HG03025 (cell line): ENCODE measurements at regions not wholly inside any gene's neighbourhood (a gene's known extent, or its start where the extent isn't known, plus 50 kb on each side); places are given as distances from the start of the nearest gene placed in this dataset.

Experiments
- ATAC-seq: cut with Tn5 transposase; IDR thresholded peaks from one replicate; pipeline ENCODE4 v1.9.1; 2021; ENCODE audit warnings: mild to moderate bottlenecking, moderate library complexity; ENCODE audit not compliant: unreplicated experiment, low FRiP score

- no peak for ATAC-seq
Observed at GRCh38 chr2:107282135-107282534, 396.2 kb upstream of the ST6GAL2 start.

- no peak for ATAC-seq
Observed at GRCh38 chr2:107285621-107286299, 399.8 kb upstream of the ST6GAL2 start.

GRCh38 chr2:107290041-107290440 is 404.1 kb upstream of the ST6GAL2 start:
- no peak for ATAC-seq

GRCh38 chr2:107303964-107304363 is 418.0 kb upstream of the ST6GAL2 start:
- no peak for ATAC-seq

- no peak for ATAC-seq
Observed at GRCh38 chr2:107305966-107306365, 420.0 kb upstream of the ST6GAL2 start.

GRCh38 chr2:107306881-107307280 is 420.9 kb upstream of the ST6GAL2 start:
- ATAC-seq: no peak

- ATAC-seq: no peak
Observed at GRCh38 chr2:107308835-107309234, 422.9 kb upstream of the ST6GAL2 start.

- no peak for ATAC-seq
Observed at GRCh38 chr2:107312240-107312639, 426.3 kb upstream of the ST6GAL2 start.

GRCh38 chr2:107313316-107313715 is 427.3 kb upstream of the ST6GAL2 start:
- ATAC-seq: no peak

- ATAC-seq: no peak
Observed at GRCh38 chr2:107320881-107321280, 434.9 kb upstream of the ST6GAL2 start.

GRCh38 chr2:107322416-107322815 is 436.4 kb upstream of the ST6GAL2 start:
- no peak for ATAC-seq

GRCh38 chr2:107323946-107324565 is 438.1 kb upstream of the ST6GAL2 start:
- no peak for ATAC-seq

GRCh38 chr2:107325981-107326786 is 440.2 kb upstream of the ST6GAL2 start:
- ATAC-seq: no peak

GRCh38 chr2:107334306-107334705 is 448.3 kb upstream of the ST6GAL2 start:
- ATAC-seq: no peak

- ATAC-seq: no peak
Observed at GRCh38 chr2:107336526-107336925, 450.6 kb upstream of the ST6GAL2 start.

GRCh38 chr2:107337209-107337898 is 451.4 kb upstream of the ST6GAL2 start:
- no peak for ATAC-seq

- no peak for ATAC-seq
Observed at GRCh38 chr2:107338059-107338458, 452.1 kb upstream of the ST6GAL2 start.

- no peak for ATAC-seq
Observed at GRCh38 chr2:107338571-107338970, 452.6 kb upstream of the ST6GAL2 start.

- ATAC-seq: no peak
Observed at GRCh38 chr2:107340955-107341354, 455.0 kb upstream of the ST6GAL2 start.

GRCh38 chr2:107349329-107349728 is 463.4 kb upstream of the ST6GAL2 start:
- ATAC-seq: no peak

- ATAC-seq: no peak
Observed at GRCh38 chr2:107354175-107354574, 468.2 kb upstream of the ST6GAL2 start.
